ENCODE measurements at regions not wholly inside any gene's neighbourhood (a gene's known extent, or its start where the extent isn't known, plus 50 kb on each side); places are given as distances from the start of the nearest gene placed in this dataset.

- H3K27ac ChIP-seq, result no peak overlapping the region
- H3K9me3 ChIP-seq (ENCODE audit: low read depth), result no peaks in the 10 kb centered on the region
- no peak overlapping the region for H3K4me3 ChIP-seq
- no peaks in the 10 kb centered on the region for H3K36me3 ChIP-seq (replicated peaks; ENCODE audit: insufficient read depth, low read depth)
- no peaks in the 10 kb centered on the region for H4K20me1 ChIP-seq (ENCODE audit: insufficient read depth, poor library complexity, severe bottlenecking)
- H3K4me1 ChIP-seq (ENCODE audit: insufficient read depth), result peaks cover 14% of the 10 kb centered on the region
- H3K79me2 ChIP-seq, result no peaks in the 10 kb centered on the region
- no peak overlapping the region for H2AFZ ChIP-seq
- WGBS (ENCODE audit: low lambda C conversion rate, missing lambda C conversion rate), result 88% methylated on average over 3 of the region's 3 CpGs
- no peaks in the 10 kb centered on the region for H3K9me2 ChIP-seq (replicated peaks; ENCODE audit: insufficient read depth)
- TF ChIP-seq EZH2 (IDR thresholded peaks at IDR 0.05; ENCODE audit: borderline replicate concordance) (no peak), EZH2phosphoT487 (IDR thresholded peaks at IDR 0.05; ENCODE audit: low read depth, severe bottlenecking, unreplicated experiment) (no peak)
- no peak for DNase-seq (ENCODE audit: low spot score)
- H3K4me2 ChIP-seq, result no peak overlapping the region
- no peaks in the 10 kb centered on the region for H3K27me3 ChIP-seq
Observed at GRCh38 chr6:139738801-139739455, 364.5 kb upstream of the CITED2 start.

GRCh38 chr6:139736325-139736906 is 362.0 kb upstream of the CITED2 start:
- no peaks in the 10 kb centered on the region for H3K79me2 ChIP-seq
- H2AFZ ChIP-seq, result no peak overlapping the region
- H3K9me2 ChIP-seq (replicated peaks; ENCODE audit: insufficient read depth), result no peaks in the 10 kb centered on the region
- no peak overlapping the region for H3K27ac ChIP-seq
- no peak for DNase-seq (ENCODE audit: low spot score)
- no peaks in the 10 kb centered on the region for H3K9me3 ChIP-seq (ENCODE audit: low read depth)
- H3K27me3 ChIP-seq, result no peaks in the 10 kb centered on the region
- H3K4me1 ChIP-seq (ENCODE audit: insufficient read depth), result no peaks in the 10 kb centered on the region
- no peaks in the 10 kb centered on the region for H3K36me3 ChIP-seq (replicated peaks; ENCODE audit: insufficient read depth, low read depth)
- no peaks in the 10 kb centered on the region for H4K20me1 ChIP-seq (ENCODE audit: insufficient read depth, poor library complexity, severe bottlenecking)
- 79% methylated on average over 2 of the region's 2 CpGs for WGBS (ENCODE audit: low lambda C conversion rate, missing lambda C conversion rate)
- H3K4me2 ChIP-seq, result no peak overlapping the region
- no peak overlapping the region for H3K4me3 ChIP-seq
- TF ChIP-seq EZH2 (IDR thresholded peaks at IDR 0.05; ENCODE audit: borderline replicate concordance), result no peak
- TF ChIP-seq EZH2phosphoT487 (IDR thresholded peaks at IDR 0.05; ENCODE audit: low read depth, severe bottlenecking, unreplicated experiment), result no peak
- TF ChIP-seq CTCF (IDR thresholded peaks at IDR 0.05; ENCODE audit: poor library complexity), result no peak

- no peak for TF ChIP-seq EZH2 (IDR thresholded peaks at IDR 0.05; ENCODE audit: borderline replicate concordance)
- no peak for TF ChIP-seq EZH2phosphoT487 (IDR thresholded peaks at IDR 0.05; ENCODE audit: low read depth, severe bottlenecking, unreplicated experiment)
- no peak for TF ChIP-seq CTCF (IDR thresholded peaks at IDR 0.05; ENCODE audit: poor library complexity)
- H3K4me3 ChIP-seq, result no peak overlapping the region
- H3K27me3 ChIP-seq, result no peaks in the 10 kb centered on the region
- H4K20me1 ChIP-seq (ENCODE audit: insufficient read depth, poor library complexity, severe bottlenecking), result no peaks in the 10 kb centered on the region
- H3K9me3 ChIP-seq (ENCODE audit: low read depth), result no peaks in the 10 kb centered on the region
- no peak overlapping the region for H3K27ac ChIP-seq
- no peak overlapping the region for H2AFZ ChIP-seq
- no peaks in the 10 kb centered on the region for H3K9me2 ChIP-seq (replicated peaks; ENCODE audit: insufficient read depth)
- H3K36me3 ChIP-seq (replicated peaks; ENCODE audit: insufficient read depth, low read depth), result no peaks in the 10 kb centered on the region
- WGBS (ENCODE audit: low lambda C conversion rate, missing lambda C conversion rate), result 60% methylated on average over 3 of the region's 3 CpGs
- no peak overlapping the region for H3K4me2 ChIP-seq
- H3K4me1 ChIP-seq (ENCODE audit: insufficient read depth), result no peaks in the 10 kb centered on the region
- no peaks in the 10 kb centered on the region for H3K79me2 ChIP-seq
- peak; percentile 22 for DNase-seq (ENCODE audit: low spot score)
Observed at GRCh38 chr6:139732451-139732850, 358.0 kb upstream of the CITED2 start.

GRCh38 chr6:139730340-139730974 is 356.0 kb upstream of the CITED2 start:
- no peaks in the 10 kb centered on the region for H4K20me1 ChIP-seq (ENCODE audit: insufficient read depth, poor library complexity, severe bottlenecking)
- H3K4me1 ChIP-seq (ENCODE audit: insufficient read depth), result no peaks in the 10 kb centered on the region
- H3K27ac ChIP-seq, result no peak overlapping the region
- WGBS (ENCODE audit: low lambda C conversion rate, missing lambda C conversion rate), result 96% methylated on average over 2 of the region's 2 CpGs
- no peaks in the 10 kb centered on the region for H3K36me3 ChIP-seq (replicated peaks; ENCODE audit: insufficient read depth, low read depth)
- no peak overlapping the region for H3K4me3 ChIP-seq
- no peaks in the 10 kb centered on the region for H3K27me3 ChIP-seq
- TF ChIP-seq EZH2phosphoT487 (IDR thresholded peaks at IDR 0.05; ENCODE audit: low read depth, severe bottlenecking, unreplicated experiment), result no peak
- no peak for TF ChIP-seq CTCF (IDR thresholded peaks at IDR 0.05; ENCODE audit: poor library complexity)
- TF ChIP-seq EZH2 (IDR thresholded peaks at IDR 0.05; ENCODE audit: borderline replicate concordance), result no peak
- H3K79me2 ChIP-seq, result no peaks in the 10 kb centered on the region
- H3K9me3 ChIP-seq (ENCODE audit: low read depth), result no peaks in the 10 kb centered on the region
- no peak overlapping the region for H3K4me2 ChIP-seq
- no peaks in the 10 kb centered on the region for H3K9me2 ChIP-seq (replicated peaks; ENCODE audit: insufficient read depth)
- no peak overlapping the region for H2AFZ ChIP-seq
- no peak for DNase-seq (ENCODE audit: low spot score)

Measured in hepatocyte (in vitro differentiated cells).